ENCODE measurements at regions not wholly inside any gene's neighbourhood (a gene's known extent, or its start where the extent isn't known, plus 50 kb on each side); places are given as distances from the start of the nearest gene placed in this dataset.

- no peak for TF ChIP-seq CTCF (IDR thresholded peaks at IDR 0.05)
- H3K4me3 ChIP-seq, result no peak overlapping the region
- DNase-seq (no peak), ATAC-seq (no peak)
- intact Hi-C loops (cut with DNase I, micrococcal nuclease), result no loop called here
- no peaks in the 10 kb centered on the region for H3K36me3 ChIP-seq (ENCODE audit: low read depth)
- no peaks in the 10 kb centered on the region for H3K4me1 ChIP-seq (ENCODE audit: low read depth)
- H3K9me3 ChIP-seq, result no peaks in the 10 kb centered on the region
Observed at GRCh38 chr4:27518876-27519275, 658.2 kb downstream of the STIM2 start.

GRCh38 chr4:27524224-27524623 lies 663.6 kb downstream of the STIM2 start:
- ATAC-seq (no peak), DNase-seq (no peak)
- Histone ChIP-seq H3K4me3 (no peak overlapping the region), H3K4me1 (ENCODE audit: low read depth) (no peaks in the 10 kb centered on the region), H3K36me3 (ENCODE audit: low read depth) (no peaks in the 10 kb centered on the region), H3K9me3 (no peaks in the 10 kb centered on the region)
- TF ChIP-seq CTCF (IDR thresholded peaks at IDR 0.05), result no peak
- intact Hi-C loops (cut with DNase I, micrococcal nuclease), result no loop called here

GRCh38 chr4:27534488-27534887 lies 673.8 kb downstream of the STIM2 start:
- H3K36me3 ChIP-seq (ENCODE audit: low read depth), result no peaks in the 10 kb centered on the region
- intact Hi-C loops (cut with DNase I, micrococcal nuclease), result no loop called here
- no peak overlapping the region for H3K4me3 ChIP-seq
- TF ChIP-seq CTCF (IDR thresholded peaks at IDR 0.05), result no peak
- ATAC-seq, result no peak
- H3K9me3 ChIP-seq, result no peaks in the 10 kb centered on the region
- no peak for DNase-seq
- H3K4me1 ChIP-seq (ENCODE audit: low read depth), result no peaks in the 10 kb centered on the region

- intact Hi-C loops (cut with DNase I, micrococcal nuclease), result no loop called here
- TF ChIP-seq CTCF (IDR thresholded peaks at IDR 0.05), result no peak
- DNase-seq (no peak), ATAC-seq (no peak)
- Histone ChIP-seq H3K4me3 (no peak overlapping the region), H3K36me3 (ENCODE audit: low read depth) (no peaks in the 10 kb centered on the region), H3K4me1 (ENCODE audit: low read depth) (no peaks in the 10 kb centered on the region), H3K9me3 (no peaks in the 10 kb centered on the region)
Observed at GRCh38 chr4:27568236-27568951, 707.8 kb downstream of the STIM2 start.

GRCh38 chr4:27568952-27569319 lies 708.3 kb downstream of the STIM2 start:
- TF ChIP-seq CTCF (IDR thresholded peaks at IDR 0.05), result no peak
- Histone ChIP-seq H3K4me1 (ENCODE audit: low read depth) (no peaks in the 10 kb centered on the region), H3K36me3 (ENCODE audit: low read depth) (no peaks in the 10 kb centered on the region), H3K9me3 (no peaks in the 10 kb centered on the region), H3K4me3 (no peak overlapping the region)
- intact Hi-C loops (cut with DNase I, micrococcal nuclease), result no loop called here
- no peak for ATAC-seq
- no peak for DNase-seq

- Histone ChIP-seq H3K9me3 (no peaks in the 10 kb centered on the region), H3K4me1 (ENCODE audit: low read depth) (no peaks in the 10 kb centered on the region), H3K36me3 (ENCODE audit: low read depth) (no peaks in the 10 kb centered on the region), H3K4me3 (no peak overlapping the region)
- ATAC-seq (no peak), DNase-seq (no peak)
- no peak for TF ChIP-seq CTCF (IDR thresholded peaks at IDR 0.05)
- intact Hi-C loops (cut with DNase I, micrococcal nuclease), result no loop called here
Observed at GRCh38 chr4:27574743-27575142, 714.1 kb downstream of the STIM2 start.

All from mucosa of descending colon (tissue), 3 donors.